HG03280 (cell line): ENCODE measurements at regions not wholly inside any gene's neighbourhood (a gene's known extent, or its start where the extent isn't known, plus 50 kb on each side); places are given as distances from the start of the nearest gene placed in this dataset.

ENCODE experiments used
- ATAC-seq: cut with Tn5 transposase; IDR thresholded peaks from one replicate; pipeline ENCODE4 v1.9.1; 2021; ENCODE audit warnings: mild to moderate bottlenecking, moderate library complexity; ENCODE audit not compliant: unreplicated experiment

DNA sequence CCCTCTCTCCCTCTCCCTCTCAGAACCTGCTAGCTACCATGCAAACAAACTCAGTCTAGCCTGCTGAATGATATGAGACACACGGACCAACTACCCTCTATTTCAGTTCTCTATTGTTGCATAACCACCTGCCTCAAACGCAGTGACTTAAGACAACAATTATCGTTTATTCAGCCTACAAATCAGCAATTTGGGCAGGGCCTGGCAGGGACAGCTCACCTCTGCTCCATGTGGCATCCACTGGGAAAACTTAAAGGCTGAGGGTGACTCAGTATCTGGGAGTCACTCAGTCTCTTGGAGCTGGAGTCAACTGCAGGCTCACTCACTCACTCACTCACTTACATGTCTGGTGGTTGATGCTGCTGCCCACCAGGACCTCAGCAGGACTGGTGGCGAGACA, 121.3 kb downstream of the SEC16B start:
- ATAC-seq: no peak

DNA sequence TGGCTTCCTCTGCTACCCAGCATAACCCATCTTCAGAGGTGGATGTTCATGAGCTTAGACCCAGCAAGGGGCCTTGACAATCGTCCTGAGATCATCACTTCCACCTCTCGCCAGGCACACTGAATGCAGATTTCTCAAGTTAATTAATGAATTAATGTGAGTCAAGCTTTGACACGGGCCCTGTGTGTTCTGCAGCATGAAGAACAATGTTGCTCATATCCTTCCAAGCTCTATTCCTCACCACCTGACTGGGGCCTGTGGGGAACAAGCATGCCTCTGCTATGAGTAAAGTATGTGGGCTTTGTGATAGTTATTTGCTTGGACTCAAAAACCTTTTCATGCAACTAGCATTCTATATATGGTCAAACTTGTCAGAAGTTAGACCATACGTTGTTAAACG, 122.0 kb downstream of the SEC16B start:
- no peak for ATAC-seq

DNA sequence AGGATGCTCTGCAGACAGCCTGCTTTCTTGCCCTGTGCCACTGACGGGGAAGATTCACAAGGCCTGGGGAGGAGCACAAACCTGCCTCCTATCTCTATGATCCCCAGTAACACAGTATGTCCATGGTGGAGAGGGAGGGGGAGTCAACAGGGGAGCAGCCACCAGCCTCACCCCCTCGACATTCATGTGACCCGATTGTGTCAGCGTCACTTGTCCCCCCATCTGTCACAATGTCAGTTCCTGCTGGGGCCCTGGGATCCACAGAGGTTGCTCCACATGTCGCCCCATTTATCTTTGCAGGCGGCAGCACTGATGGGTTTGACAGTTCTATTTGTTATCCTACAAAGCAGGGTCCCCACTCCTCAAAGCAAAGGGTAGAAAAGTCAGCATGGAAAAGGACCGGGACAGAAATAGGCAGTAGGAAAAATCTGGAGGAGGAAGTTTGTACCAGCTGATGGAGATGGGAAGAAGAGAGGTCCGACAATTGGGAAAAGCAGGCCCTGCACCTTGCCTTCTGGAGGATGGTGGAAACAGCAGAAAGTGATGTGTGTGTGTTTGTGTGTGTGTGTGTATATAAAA, 130.9 kb downstream of the SEC16B start:
- ATAC-seq: no peak

GRCh38 chr1:177833631-177834030, 136.2 kb downstream of the SEC16B start:
- ATAC-seq: no peak

DNA sequence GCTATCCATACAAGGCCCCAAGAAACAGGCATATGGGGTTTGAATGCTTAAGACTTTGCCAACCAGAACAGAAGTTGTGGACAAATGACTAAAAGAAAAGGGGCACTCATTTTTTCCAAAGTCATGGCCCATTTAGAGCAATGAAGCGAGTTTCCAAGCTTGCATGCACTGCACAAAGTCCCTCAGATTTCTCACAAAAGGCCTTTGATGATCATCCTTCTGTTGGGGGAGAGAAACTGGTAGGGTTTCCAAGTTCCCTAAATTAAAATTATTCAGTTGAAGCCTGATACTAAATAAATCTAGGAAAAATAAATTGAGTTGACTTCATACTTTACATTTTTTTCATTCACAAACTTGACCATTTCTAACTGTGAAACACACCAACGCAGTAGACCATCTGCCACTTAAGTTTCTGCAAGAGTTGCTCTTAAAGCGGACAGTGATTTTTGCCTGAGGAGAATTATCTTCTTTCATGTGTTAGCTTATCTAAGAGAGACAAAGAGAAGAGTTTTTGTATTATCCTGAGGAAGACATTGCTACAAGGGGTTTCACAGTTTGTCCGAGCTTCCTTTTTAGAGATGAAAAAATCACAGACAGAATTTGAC, 139.2 kb downstream of the SEC16B start:
- no peak for ATAC-seq

- ATAC-seq: no peak
These were observed 144.5 kb downstream of the SEC16B start for GRCh38 chr1:177825276-177825901.

- ATAC-seq: no peak
These were observed 145.3 kb downstream of the SEC16B start for GRCh38 chr1:177824508-177824982.

- no peak for ATAC-seq
These were observed 149.6 kb downstream of the SEC16B start for GRCh38 chr1:177820213-177820612.

DNA sequence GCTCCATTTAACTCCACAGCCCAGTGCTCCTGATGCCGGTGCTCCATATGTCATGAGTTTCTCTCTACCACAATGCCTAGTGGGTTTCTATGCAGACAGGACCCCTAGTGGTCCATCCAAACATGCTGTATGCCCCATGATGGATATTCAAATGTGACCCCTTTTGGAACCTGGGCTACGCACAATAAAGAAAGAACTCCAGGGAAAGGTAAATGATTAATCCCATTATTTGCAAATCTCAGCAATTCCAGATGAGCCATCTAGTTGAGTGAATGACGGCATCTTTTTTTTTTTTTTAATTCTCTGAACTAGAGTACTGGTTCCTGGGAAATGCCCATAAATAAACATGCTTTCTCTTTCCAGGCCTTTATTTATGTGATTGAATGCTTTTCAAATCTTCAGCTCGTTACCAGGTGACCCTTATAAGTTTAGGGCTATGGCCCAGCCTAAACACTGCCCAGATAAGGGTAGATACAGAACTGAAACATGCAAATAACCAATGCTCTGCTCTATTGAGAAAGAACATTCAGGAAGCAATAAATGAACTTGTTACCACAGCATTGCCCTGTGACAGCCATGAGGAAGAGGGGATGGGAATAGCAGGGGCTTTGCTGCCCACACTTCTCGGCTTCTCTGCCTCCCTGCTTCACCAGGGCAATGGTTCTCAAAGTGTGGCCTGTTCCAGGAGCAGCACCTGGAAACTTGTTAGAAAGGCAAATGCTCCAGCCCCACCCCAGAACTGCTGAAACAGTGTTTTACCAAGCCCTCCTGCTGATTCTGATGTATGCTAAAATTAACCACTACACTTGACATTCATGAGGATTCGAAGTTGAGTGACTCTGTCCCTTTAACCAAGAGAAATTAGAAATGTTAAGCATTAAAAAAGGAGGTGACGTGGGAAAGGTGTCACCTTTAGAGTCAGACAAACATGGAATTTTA, 151.7 kb downstream of the SEC16B start:
- peak; percentile 92 for ATAC-seq

GRCh38 chr1:177812650-177813049, 157.2 kb downstream of the SEC16B start:
- no peak for ATAC-seq

DNA sequence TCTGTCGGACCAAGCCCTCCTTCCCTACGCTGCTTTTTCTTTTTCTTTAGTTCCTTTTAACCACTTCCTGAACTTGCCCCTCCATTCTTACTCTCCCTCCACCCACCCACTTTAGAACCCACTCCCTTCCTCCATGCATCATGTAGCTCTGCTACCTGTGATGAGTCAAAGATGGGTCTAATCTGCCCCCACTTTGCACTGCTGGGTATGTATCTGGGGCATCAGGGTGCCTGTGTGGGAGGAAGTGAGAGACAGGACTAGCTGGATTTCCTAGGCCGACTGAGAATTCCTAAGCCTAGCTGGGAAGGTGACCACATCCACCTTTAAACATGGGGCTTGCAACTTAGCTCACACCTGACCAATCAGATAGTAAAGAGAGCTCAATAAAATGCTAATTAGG, 157.7 kb downstream of the SEC16B start:
- no peak for ATAC-seq

DNA sequence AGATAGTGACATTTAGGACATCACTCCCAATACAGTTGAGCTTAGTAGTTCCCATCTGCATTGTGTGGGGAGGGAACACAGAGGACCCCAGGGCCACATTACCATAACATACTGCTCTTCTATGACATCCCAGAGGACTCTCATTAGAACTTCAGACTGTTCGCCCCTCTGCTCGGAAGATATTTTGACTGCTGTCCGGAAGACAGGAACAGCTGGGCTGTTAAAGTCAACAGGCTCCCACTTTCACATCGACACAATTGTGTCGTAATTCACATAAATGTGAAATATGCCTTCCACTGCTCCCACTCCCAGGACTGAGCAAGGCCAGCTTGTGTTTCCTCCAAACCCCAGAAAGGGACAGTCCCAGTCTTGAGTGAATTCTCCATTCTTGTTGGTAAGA, 158.4 kb downstream of the SEC16B start:
- ATAC-seq: no peak

GRCh38 chr1:177809819-177810218, 160.0 kb downstream of the SEC16B start:
- peak; percentile 97 for ATAC-seq

DNA sequence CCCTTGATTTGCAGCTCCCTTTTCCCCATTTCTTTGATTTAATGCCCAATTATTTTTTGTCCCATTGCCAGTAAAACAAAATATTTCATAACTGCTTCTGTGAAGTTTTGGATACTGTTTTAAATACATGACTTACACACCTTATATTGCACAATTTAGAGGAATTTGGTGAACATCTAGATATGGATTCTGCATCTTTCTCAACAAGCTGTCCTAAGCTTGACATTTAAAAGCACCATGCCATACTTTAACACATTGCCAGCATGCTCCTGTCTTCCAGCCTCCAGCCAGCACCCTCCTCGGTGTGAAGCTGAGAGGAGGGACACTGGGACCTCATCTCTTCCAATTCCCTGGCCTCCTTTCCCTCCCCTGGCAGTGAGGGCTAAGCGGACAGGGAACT, 167.6 kb downstream of the SEC16B start:
- ATAC-seq: no peak

- no peak for ATAC-seq
These were observed 168.1 kb downstream of the SEC16B start for GRCh38 chr1:177801790-177802189.

DNA sequence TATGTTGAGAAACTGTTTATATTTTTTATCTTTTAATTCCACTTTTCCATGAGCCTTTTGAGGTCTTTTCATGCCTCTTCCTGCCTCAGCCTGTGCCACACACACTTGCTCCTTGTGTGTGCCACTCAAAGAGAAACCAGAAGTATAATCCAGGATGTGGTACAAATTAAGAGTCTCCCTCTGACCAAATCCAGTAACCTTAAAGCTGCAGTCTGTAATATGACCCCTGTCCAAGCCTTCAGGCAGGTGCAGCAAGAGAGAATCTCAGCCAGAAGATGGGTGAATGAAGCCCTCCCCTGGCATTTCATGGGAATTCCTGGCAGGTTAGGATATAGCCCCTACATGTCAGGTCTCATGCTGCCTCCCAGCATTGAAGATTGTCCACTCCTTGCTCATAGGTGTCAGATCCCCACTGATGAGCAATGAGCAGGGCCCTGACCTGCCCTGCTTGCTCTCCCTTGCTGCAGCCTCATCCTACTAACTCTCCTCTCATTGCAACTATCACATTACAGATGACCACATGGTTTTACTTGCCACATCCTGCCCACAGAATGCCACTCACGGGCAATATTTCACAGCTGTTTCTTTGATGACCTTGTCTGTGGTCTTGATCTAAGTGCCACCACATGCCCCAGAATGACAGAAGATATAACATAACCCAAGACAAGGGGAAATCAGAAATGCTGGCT, 169.3 kb downstream of the SEC16B start:
- peak; percentile 55 for ATAC-seq

DNA sequence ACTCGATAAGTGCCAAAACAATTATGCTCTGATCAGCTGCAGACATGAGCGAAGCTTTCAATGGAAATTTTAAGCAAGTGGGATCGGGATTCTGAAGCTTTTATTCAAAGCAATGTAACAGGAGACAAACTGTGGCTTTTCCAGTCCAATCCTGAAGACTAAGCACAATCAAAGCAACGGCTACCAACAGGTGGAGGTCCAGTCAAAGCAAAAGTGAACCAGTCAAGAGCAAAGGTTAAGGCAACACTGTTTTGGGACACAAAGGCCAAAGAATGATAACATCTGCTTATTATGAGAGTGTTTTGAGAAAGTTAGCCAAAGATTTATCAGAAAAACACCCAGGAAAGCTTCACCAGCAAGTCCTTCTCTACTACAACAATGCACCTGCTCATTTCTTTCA, 170.1 kb downstream of the SEC16B start:
- ATAC-seq: no peak

DNA sequence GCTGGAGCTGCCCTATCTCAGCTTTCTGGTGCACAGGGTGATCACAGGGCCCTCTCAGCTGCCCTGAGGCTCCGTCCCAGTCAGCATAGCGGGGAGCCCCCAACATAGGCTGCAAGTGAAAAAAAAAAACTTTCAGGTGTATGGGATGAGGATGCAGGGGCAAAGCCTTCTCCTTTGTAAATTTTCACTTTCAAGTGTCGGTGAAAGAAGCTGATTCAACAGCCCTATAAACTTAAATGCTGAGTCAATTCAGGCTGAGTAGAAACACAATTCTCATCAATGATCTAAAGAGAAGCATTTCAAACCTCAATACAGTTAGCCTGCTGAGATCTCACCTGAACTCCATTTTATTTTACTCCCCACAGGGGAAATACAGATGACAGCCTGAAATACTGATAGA, 171.2 kb downstream of the SEC16B start:
- ATAC-seq: no peak

DNA sequence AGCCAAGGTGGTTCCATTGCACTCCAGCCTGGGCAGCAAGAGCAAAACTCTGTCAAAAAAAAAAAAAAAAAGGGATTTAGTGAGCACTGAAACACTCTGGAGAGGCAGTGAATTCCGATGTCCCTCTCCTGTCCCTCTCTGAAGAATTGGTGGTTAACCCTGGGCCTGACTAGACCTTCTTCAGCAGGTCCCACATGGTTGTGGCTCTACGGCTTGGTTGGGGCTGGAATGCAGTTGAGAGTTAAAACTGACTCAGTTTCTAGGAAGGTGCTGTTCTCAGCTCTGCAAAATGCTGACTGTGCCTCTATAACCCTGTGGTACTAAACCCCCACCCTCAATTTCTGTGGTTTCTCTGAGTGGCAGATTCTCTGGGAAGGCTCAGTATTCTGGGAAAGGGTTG, 173.3 kb downstream of the SEC16B start:
- no peak for ATAC-seq

DNA sequence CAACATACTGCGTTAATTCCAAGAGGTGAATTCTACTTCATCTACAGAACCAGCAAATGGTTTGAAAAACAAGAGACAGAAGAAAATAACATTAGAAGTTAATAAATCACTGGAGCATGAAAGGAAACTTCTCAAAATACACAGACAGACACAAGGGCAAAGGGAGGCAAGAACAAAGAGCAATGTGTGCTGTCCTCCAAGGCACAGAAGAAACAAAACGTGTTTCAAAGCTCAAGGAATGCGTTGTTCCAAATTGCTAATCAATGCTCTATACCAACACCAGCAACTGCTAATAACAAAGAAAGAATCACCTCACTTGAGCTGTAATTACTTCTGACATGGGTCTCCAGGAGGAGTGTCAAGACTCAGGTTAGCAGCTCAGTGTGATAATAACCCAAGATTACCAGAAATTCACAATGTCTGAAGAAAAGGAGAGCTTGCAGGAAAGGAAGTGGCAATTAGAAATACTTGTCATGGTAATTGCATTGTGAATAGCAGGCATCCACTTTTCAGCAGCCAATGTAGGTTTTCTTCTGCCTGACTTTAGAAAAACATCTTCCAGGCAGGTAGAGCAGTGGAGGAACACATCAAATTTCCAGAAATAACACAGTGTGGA, 175.4 kb downstream of the SEC16B start:
- no peak for ATAC-seq
